Testis (tissue), 2 donors: ENCODE measurements at regions not wholly inside any gene's neighbourhood (a gene's known extent, or its start where the extent isn't known, plus 50 kb on each side); places are given as distances from the start of the nearest gene placed in this dataset.

Source experiments
- POLR2A ChIP-seq: fragments of 450-650 bp; IDR thresholded peaks from one replicate; pipeline ENCODE4 v1.6.1; 2017; ENCODE audit warnings: antibody characterized with exemption, mild to moderate bottlenecking, moderate library complexity
- TF ChIP-seq, protein P1 (sequence below), 3 experiments: fragments of 450-650 bp in 2 of 3; fragments of 200-600 bp in 1 of 3; sonication (generic) in 1 of 3; IDR thresholded peaks; one replicate each; pipeline ENCODE4 v1.5.1; 2016 to 2019; ENCODE audit warnings: antibody characterized with exemption in 3 of 3, mild to moderate bottlenecking in 2 of 3, moderate library complexity in 1 of 3

DNA sequence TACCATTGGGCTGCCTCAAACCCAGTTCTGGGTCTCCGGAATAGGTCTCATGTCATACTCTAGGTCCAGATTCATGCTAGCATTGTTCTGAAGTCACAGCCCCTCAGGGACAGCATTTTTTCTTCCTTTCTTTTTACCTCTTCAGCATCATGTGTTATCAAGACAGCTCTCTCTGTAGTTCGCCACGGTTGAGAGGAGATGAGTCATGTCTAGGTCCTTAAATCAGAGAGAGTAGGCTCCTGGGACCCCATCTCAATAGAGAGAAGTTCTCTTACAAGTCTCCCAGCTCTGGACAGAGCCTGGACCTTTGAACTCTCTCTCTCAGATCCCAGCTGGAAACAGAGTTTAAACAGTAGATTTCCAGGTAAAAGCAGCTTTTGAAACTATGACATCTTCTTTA lies 332.4 kb upstream of the CD180 start:
- TF ChIP-seq, protein P1, sequence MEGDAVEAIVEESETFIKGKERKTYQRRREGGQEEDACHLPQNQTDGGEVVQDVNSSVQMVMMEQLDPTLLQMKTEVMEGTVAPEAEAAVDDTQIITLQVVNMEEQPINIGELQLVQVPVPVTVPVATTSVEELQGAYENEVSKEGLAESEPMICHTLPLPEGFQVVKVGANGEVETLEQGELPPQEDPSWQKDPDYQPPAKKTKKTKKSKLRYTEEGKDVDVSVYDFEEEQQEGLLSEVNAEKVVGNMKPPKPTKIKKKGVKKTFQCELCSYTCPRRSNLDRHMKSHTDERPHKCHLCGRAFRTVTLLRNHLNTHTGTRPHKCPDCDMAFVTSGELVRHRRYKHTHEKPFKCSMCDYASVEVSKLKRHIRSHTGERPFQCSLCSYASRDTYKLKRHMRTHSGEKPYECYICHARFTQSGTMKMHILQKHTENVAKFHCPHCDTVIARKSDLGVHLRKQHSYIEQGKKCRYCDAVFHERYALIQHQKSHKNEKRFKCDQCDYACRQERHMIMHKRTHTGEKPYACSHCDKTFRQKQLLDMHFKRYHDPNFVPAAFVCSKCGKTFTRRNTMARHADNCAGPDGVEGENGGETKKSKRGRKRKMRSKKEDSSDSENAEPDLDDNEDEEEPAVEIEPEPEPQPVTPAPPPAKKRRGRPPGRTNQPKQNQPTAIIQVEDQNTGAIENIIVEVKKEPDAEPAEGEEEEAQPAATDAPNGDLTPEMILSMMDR (IDR thresholded peaks at IDR 0.05): no peak
- no peak for TF ChIP-seq POLR2A
